ENCODE measurements at regions not wholly inside any gene's neighbourhood (a gene's known extent, or its start where the extent isn't known, plus 50 kb on each side); places are given as distances from the start of the nearest gene placed in this dataset.

GRCh38 chr5:68805444-68805843 lies 288.4 kb upstream of the SLC30A5 start:
- no peak overlapping the region for H3K4me3 ChIP-seq (ENCODE audit: control extremely low read depth in 1 of 5, extremely low read depth in 1 of 5, insufficient read depth in 1 of 5, low read depth in 2 of 5, low read length in 4 of 5)
- DNase-seq: no peak
- H2AFZ ChIP-seq (ENCODE audit: insufficient read depth, low read depth, low read length, poor library complexity, severe bottlenecking): no peak overlapping the region
- H3K4me2 ChIP-seq (replicated peaks; ENCODE audit: low read depth, low read length, poor library complexity, severe bottlenecking): no peak overlapping the region
- no peaks in the 10 kb centered on the region for H3K4me1 ChIP-seq (ENCODE audit: control insufficient read depth in 2 of 2, insufficient read depth in 2 of 2, low read length in 2 of 2)
- TF ChIP-seq CTCF (IDR thresholded peaks at IDR 0.05) (no peak), EZH2 (IDR thresholded peaks at IDR 0.05; ENCODE audit: borderline replicate concordance, insufficient read depth, low read depth, low read length, poor library complexity, severe bottlenecking) (no peak)
- Mint-ChIP-seq H3K4me1 (no peaks in the 10 kb centered on the region), H3K27me3 (peaks cover 5% of the 10 kb centered on the region), H3K4me3 (no peak overlapping the region), H3K27ac (no peak overlapping the region), H3K9me3 (ENCODE audit: insufficient read depth) (no peaks in the 10 kb centered on the region)
- no peak for ATAC-seq (ENCODE audit: low read depth)
- no peaks in the 10 kb centered on the region for H3K79me2 ChIP-seq (ENCODE audit: control insufficient read depth, insufficient read depth, low read length)
- H4K20me1 ChIP-seq (ENCODE audit: control insufficient read depth, insufficient read depth, low read length, poor library complexity, severe bottlenecking): no peaks in the 10 kb centered on the region
- H3K9me3 ChIP-seq (ENCODE audit: control extremely low read depth in 1 of 3, control insufficient read depth in 2 of 3, insufficient read depth in 1 of 3, low read length in 2 of 3): peaks cover 0 to 3% (median 0%) of the 10 kb centered on the region in 3 donors
- intact Hi-C loops (cut with micrococcal nuclease): no loop called here
- ChIA-PET POLR2A (no interaction called here), CTCF (no interaction called here)
- no peaks in the 10 kb centered on the region for H3K36me3 ChIP-seq (replicated peaks in 1 of 2; ENCODE audit: control extremely low read depth in 1 of 2, control insufficient read depth in 1 of 2, extremely low read depth in 1 of 2, insufficient read depth in 2 of 2, low read length in 1 of 2)
- H3K9ac ChIP-seq (ENCODE audit: low read length): no peak overlapping the region
- peaks cover 0 to 8% (median 0%) of the 10 kb centered on the region in 4 experiments for H3K27me3 ChIP-seq (replicated peaks in 1 of 4; ENCODE audit: control extremely low read depth in 1 of 4, control insufficient read depth in 3 of 4, insufficient read depth in 4 of 4, low read length in 3 of 4)
- H3K27ac ChIP-seq (ENCODE audit: low read length in 2 of 2): no peak overlapping the region

GRCh38 chr5:68817632-68818031 lies 276.2 kb upstream of the SLC30A5 start:
- Histone ChIP-seq H4K20me1 (ENCODE audit: control insufficient read depth, insufficient read depth, low read length, poor library complexity, severe bottlenecking) (no peaks in the 10 kb centered on the region), H3K4me3 (ENCODE audit: control extremely low read depth in 1 of 5, extremely low read depth in 1 of 5, insufficient read depth in 1 of 5, low read depth in 2 of 5, low read length in 4 of 5) (no peak overlapping the region), H3K27ac (ENCODE audit: low read length in 2 of 2) (no peak overlapping the region), H3K4me2 (replicated peaks; ENCODE audit: low read depth, low read length, poor library complexity, severe bottlenecking) (no peak overlapping the region), H3K4me1 (ENCODE audit: control insufficient read depth in 2 of 2, insufficient read depth in 2 of 2, low read length in 2 of 2) (no peaks in the 10 kb centered on the region), H3K36me3 (replicated peaks in 1 of 2; ENCODE audit: control extremely low read depth in 1 of 2, control insufficient read depth in 1 of 2, extremely low read depth in 1 of 2, insufficient read depth in 2 of 2, low read length in 1 of 2) (no peaks in the 10 kb centered on the region), H3K9me3 (ENCODE audit: control extremely low read depth in 1 of 3, control insufficient read depth in 2 of 3, insufficient read depth in 1 of 3, low read length in 2 of 3) (no peaks in the 10 kb centered on the region), H3K79me2 (ENCODE audit: control insufficient read depth, insufficient read depth, low read length) (no peaks in the 10 kb centered on the region), H3K27me3 (replicated peaks in 1 of 4; ENCODE audit: control extremely low read depth in 1 of 4, control insufficient read depth in 3 of 4, insufficient read depth in 4 of 4, low read length in 3 of 4) (peaks cover 0 to 9% (median 4%) of the 10 kb centered on the region in 4 experiments), H3K9ac (ENCODE audit: low read length) (no peak overlapping the region), H2AFZ (ENCODE audit: insufficient read depth, low read depth, low read length, poor library complexity, severe bottlenecking) (no peak overlapping the region)
- POLR2A ChIA-PET: no interaction called here
- Mint-ChIP-seq H3K9me3 (ENCODE audit: insufficient read depth) (peaks cover 2% of the 10 kb centered on the region), H3K4me3 (no peak overlapping the region), H3K27ac (no peak overlapping the region), H3K4me1 (no peaks in the 10 kb centered on the region), H3K27me3 (peaks cover 30% of the 10 kb centered on the region)
- WGBS (ENCODE audit: insufficient coverage): no CpG with 5 or more reads among the region's 2 CpGs
- CTCF ChIA-PET: no interaction called here
- intact Hi-C loops (cut with micrococcal nuclease): no loop called here
- no peak for DNase-seq
- TF ChIP-seq CTCF (IDR thresholded peaks at IDR 0.05): no peak
- TF ChIP-seq EZH2 (IDR thresholded peaks at IDR 0.05; ENCODE audit: borderline replicate concordance, insufficient read depth, low read depth, low read length, poor library complexity, severe bottlenecking): no peak
- ATAC-seq (ENCODE audit: low read depth): no peak
